ENCODE measurements at regions not wholly inside any gene's neighbourhood (a gene's known extent, or its start where the extent isn't known, plus 50 kb on each side); places are given as distances from the start of the nearest gene placed in this dataset.

- no peak for TF ChIP-seq ZBTB33 (IDR thresholded peaks at IDR 0.05; ENCODE audit: borderline replicate concordance, low read depth)
- no peak for TF ChIP-seq RFX5 (IDR thresholded peaks at IDR 0.05; ENCODE audit: low read length)
- TF ChIP-seq IRF3 (IDR thresholded peaks at IDR 0.05; ENCODE audit: low read depth, low read length) = no peak
- TF ChIP-seq CTCF (IDR thresholded peaks at IDR 0.05) = no peak
These were observed 290.2 kb downstream of the SOX11 start for GRCh38 chr2:5982193-5982902.

Measured in SK-N-SH (cell line).